OCI-LY7 (cell line): ENCODE measurements at regions not wholly inside any gene's neighbourhood (a gene's known extent, or its start where the extent isn't known, plus 50 kb on each side); places are given as distances from the start of the nearest gene placed in this dataset.

Experiments used
- BruUV-seq: library from RNA; stranded (reverse); fragments of 400-500 nt; replicated peaks from 2 replicates; lab custom pipeline; 2021; lab: Mats Ljungman, UMichigan
- CTCF ChIA-PET: fragments of 300-600 bp; sonication (Branson Sonifier 250); formaldehyde crosslinking; loops from one replicate; lab custom pipeline; 2022; ENCODE audit warnings: antibody characterized with exemption; ENCODE audit not compliant: unreplicated experiment; lab: Charles Lee
- POLR2A ChIA-PET: fragments of 300-600 bp; sonication (Branson Sonifier 250); formaldehyde crosslinking; loops from one replicate; lab custom pipeline; 2022; ENCODE audit warnings: antibody characterized with exemption; lab: Charles Lee
- DNase-seq: peaks from one replicate; pipeline ENCODE4 v3.0.0-alpha.2; 2015; ENCODE audit warnings: low spot score
- H2AFZ ChIP-seq: fragments of 200-600 bp; sonication (generic), shearing (Covaris generic); 2 replicates; pipeline ENCODE4 v1.6.1; 2014; ENCODE audit warnings: mild to moderate bottlenecking, antibody characterized with exemption, low read length, moderate library complexity
- H3K27ac ChIP-seq: fragments of 200-600 bp; sonication (generic); 2 replicates; pipeline ENCODE4 v1.5.1; 2014; ENCODE audit warnings: mixed run types, low read depth, mild to moderate bottlenecking, moderate library complexity, low read length, inconsistent platforms; ENCODE audit not compliant: poor library complexity, severe bottlenecking
- H3K36me3 ChIP-seq: fragments of 200-600 bp; sonication (generic); 2 replicates; pipeline ENCODE4 v1.6.1; 2014; ENCODE audit warnings: mild to moderate bottlenecking, antibody characterized with exemption, low read length, moderate library complexity, mixed read lengths; ENCODE audit not compliant: insufficient read depth
- H3K4me1 ChIP-seq: fragments of 200-600 bp; sonication (generic); 2 replicates; pipeline ENCODE4 v1.5.1; 2014; ENCODE audit warnings: mild to moderate bottlenecking, low read length; ENCODE audit not compliant: insufficient read depth, poor library complexity, severe bottlenecking
- H3K4me2 ChIP-seq: fragments of 200-600 bp; sonication (generic); 2 replicates; pipeline ENCODE4 v1.6.1; 2014; ENCODE audit warnings: mild to moderate bottlenecking, low read length
- H3K4me3 ChIP-seq: fragments of 200-600 bp; sonication (generic); 2 replicates; pipeline ENCODE4 v1.5.1; 2014; ENCODE audit warnings: mild to moderate bottlenecking, low read depth, low read length; ENCODE audit not compliant: poor library complexity, severe bottlenecking
- H3K79me2 ChIP-seq: fragments of 200-600 bp; sonication (generic); 2 replicates; pipeline ENCODE4 v1.6.1; 2016; ENCODE audit warnings: low read depth, mild to moderate bottlenecking, low read length, moderate library complexity, mixed read lengths; ENCODE audit not compliant: insufficient read depth
- H3K9me2 ChIP-seq: fragments of 200-600 bp; sonication (generic); 2 replicates; pipeline ENCODE4 v1.6.1; 2016; ENCODE audit warnings: mild to moderate bottlenecking, low read length, mixed read lengths; ENCODE audit not compliant: insufficient read depth
- H3K9me3 ChIP-seq: fragments of 200-600 bp; sonication (generic); 2 replicates; pipeline ENCODE4 v1.6.1; 2014; ENCODE audit warnings: mild to moderate bottlenecking, mixed run types, low read length, mixed read lengths
- H4K20me1 ChIP-seq: fragments of 200-600 bp; sonication (generic); 2 replicates; pipeline ENCODE4 v1.6.1; 2014; ENCODE audit warnings: mild to moderate bottlenecking, antibody characterized with exemption, low read length, moderate library complexity, mixed read lengths; ENCODE audit not compliant: insufficient read depth
- CTCF ChIP-seq: fragments of 200-600 bp; sonication (generic); conservative IDR thresholded peaks from 2 replicates; pipeline ENCODE4 v1.5.1; 2014; ENCODE audit warnings: mild to moderate bottlenecking, antibody characterized with exemption, low read length, moderate library complexity, mixed read lengths
- EZH2phosphoT487 ChIP-seq: fragments of 200-600 bp; sonication (generic); IDR thresholded peaks from 2 replicates; pipeline ENCODE4 v1.6.1; 2018; ENCODE audit warnings: low read depth, borderline replicate concordance, mild to moderate bottlenecking, mixed run types, antibody characterized with exemption, low read length, moderate library complexity, mixed read lengths
- intact Hi-C: fragments of 100-400 bp; cut with micrococcal nuclease; formaldehyde crosslinking; loops from one replicate; pipeline ENCODE4 v1.10.0; 2022; ENCODE audit not compliant: unreplicated experiment

GRCh38 chr3:3664935-3665334 is 134.3 kb upstream of the LRRN1 start:
- no peak overlapping the region for H3K27ac ChIP-seq
- TF ChIP-seq CTCF (no peak), EZH2phosphoT487 (no peak)
- no TSS peak for BruUV-seq
- H3K9me2 ChIP-seq, result no peaks in the 10 kb centered on the region
- H3K4me3 ChIP-seq, result no peak overlapping the region
- H2AFZ ChIP-seq, result no peak overlapping the region
- H3K4me1 ChIP-seq, result no peaks in the 10 kb centered on the region
- H3K79me2 ChIP-seq, result no peaks in the 10 kb centered on the region
- ChIA-PET CTCF (no interaction called here), POLR2A (interaction anchor here (0.6 kb wide), 1 partner anchor 8 kb away, joined by 3 read pairs; no protein-coding TSS in a partner anchor)
- intact Hi-C loops, result no loop called here
- H3K9me3 ChIP-seq, result no peaks in the 10 kb centered on the region
- H3K4me2 ChIP-seq, result no peak overlapping the region
- H3K36me3 ChIP-seq, result no peaks in the 10 kb centered on the region
- no peak for DNase-seq
- no peaks in the 10 kb centered on the region for H4K20me1 ChIP-seq

DNA sequence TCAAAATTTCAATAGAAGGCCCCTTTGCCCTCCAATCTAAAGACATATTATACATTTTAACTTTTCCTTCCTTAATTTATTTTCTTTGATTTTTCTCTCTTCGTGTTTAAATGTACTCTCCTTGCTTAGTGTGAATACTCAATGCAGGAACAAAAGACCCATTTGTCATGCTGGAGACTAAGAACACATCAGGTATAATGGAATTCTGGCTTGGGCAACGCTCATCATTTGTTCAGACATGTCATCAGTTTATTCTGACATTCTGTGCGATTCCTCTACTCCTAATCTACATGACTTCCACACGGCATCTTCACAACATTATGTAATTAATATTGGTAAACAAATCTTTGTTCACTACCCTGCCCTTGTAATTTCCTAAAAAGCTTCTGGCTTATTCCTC is 136.6 kb upstream of the LRRN1 start:
- CTCF ChIA-PET, result no interaction called here
- no peak overlapping the region for H2AFZ ChIP-seq
- H3K4me1 ChIP-seq, result no peaks in the 10 kb centered on the region
- TF ChIP-seq CTCF, result no peak
- TF ChIP-seq EZH2phosphoT487, result no peak
- H3K4me2 ChIP-seq, result no peak overlapping the region
- no peaks in the 10 kb centered on the region for H3K9me3 ChIP-seq
- H3K4me3 ChIP-seq, result no peak overlapping the region
- H3K9me2 ChIP-seq, result no peaks in the 10 kb centered on the region
- H3K79me2 ChIP-seq, result no peaks in the 10 kb centered on the region
- H3K36me3 ChIP-seq, result no peaks in the 10 kb centered on the region
- intact Hi-C loops, result no loop called here
- DNase-seq, result no peak
- no TSS peak for BruUV-seq
- H4K20me1 ChIP-seq, result no peaks in the 10 kb centered on the region
- POLR2A ChIA-PET, result no interaction called here
- H3K27ac ChIP-seq, result no peak overlapping the region

GRCh38 chr3:3654916-3655315 is 144.3 kb upstream of the LRRN1 start:
- no peak overlapping the region for H3K4me3 ChIP-seq
- H3K9me2 ChIP-seq, result no peaks in the 10 kb centered on the region
- intact Hi-C loops, result no loop called here
- no peaks in the 10 kb centered on the region for H3K4me1 ChIP-seq
- H3K9me3 ChIP-seq, result no peaks in the 10 kb centered on the region
- CTCF ChIA-PET, result no interaction called here
- no peak overlapping the region for H2AFZ ChIP-seq
- no peak for TF ChIP-seq EZH2phosphoT487
- TF ChIP-seq CTCF, result no peak
- DNase-seq, result no peak
- POLR2A ChIA-PET, result interaction anchor here (0.8 to 1.2 kb wide), 2 partner anchors 9 to 301 kb away, joined by 3 to 7 read pairs; no protein-coding TSS in a partner anchor
- BruUV-seq, result no TSS peak
- H3K27ac ChIP-seq, result no peak overlapping the region
- H3K4me2 ChIP-seq, result no peak overlapping the region
- no peaks in the 10 kb centered on the region for H3K36me3 ChIP-seq
- no peaks in the 10 kb centered on the region for H4K20me1 ChIP-seq
- no peaks in the 10 kb centered on the region for H3K79me2 ChIP-seq
